ENCODE measurements at regions not wholly inside any gene's neighbourhood (a gene's known extent, or its start where the extent isn't known, plus 50 kb on each side); places are given as distances from the start of the nearest gene placed in this dataset.

DNA sequence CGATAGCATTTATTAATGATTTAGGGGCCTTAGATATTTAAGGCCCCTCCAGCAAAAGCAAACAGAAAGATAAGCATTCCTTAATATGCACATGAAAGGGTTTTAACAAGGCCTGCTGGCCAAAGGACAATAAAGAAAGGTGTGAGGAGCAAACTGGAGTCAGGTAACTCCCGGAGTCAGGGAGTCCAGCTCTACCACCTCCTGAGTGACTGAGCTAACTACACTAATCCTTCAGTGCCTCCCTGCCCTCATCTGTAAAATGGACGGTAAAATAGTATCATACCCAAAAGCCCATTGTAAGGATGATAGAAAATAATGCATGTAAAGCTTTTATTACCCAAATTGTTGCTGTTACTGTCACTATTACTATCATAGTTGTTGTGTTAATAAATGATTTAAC is 161.7 kb downstream of the SIPA1L2 start:
- no peak overlapping the region for H3K27ac ChIP-seq
- intact Hi-C loops (cut with DNase I; ENCODE audit: low total_unique reads), result no loop called here
- 90 to 95% (median 93%) methylated on average over 3 of the region's 3 CpGs for WGBS, 5 donors

GRCh38 chr1:232467073-232467760 is 162.7 kb downstream of the SIPA1L2 start:
- H3K9me3 ChIP-seq, result no peaks in the 10 kb centered on the region
- no peak overlapping the region for H3K4me3 ChIP-seq
- peaks cover 0 to 51% (median 0%) of the 10 kb centered on the region in 6 donors for H3K36me3 ChIP-seq
- H3K27me3 ChIP-seq (replicated peaks in 1 of 7), result no peaks in the 10 kb centered on the region
- WGBS, 5 donors, result 89 to 92% (median 90%) methylated on average over 9 of the region's 9 CpGs
- H3K27ac ChIP-seq, result no peak overlapping the region
- no peak for DNase-seq
- TF ChIP-seq POLR2AphosphoS5 (IDR thresholded peaks at IDR 0.05), result no peak
- TF ChIP-seq POLR2A (IDR thresholded peaks at IDR 0.05), result no peak
- TF ChIP-seq CTCF (IDR thresholded peaks at IDR 0.05 in 8 of 11, conservative IDR thresholded peaks at IDR 0.05 in 3 of 11), result no peak
- intact Hi-C loops (cut with DNase I; ENCODE audit: low total_unique reads), result no loop called here
- H3K4me1 ChIP-seq, result peaks cover 0 to 11% (median 2%) of the 10 kb centered on the region in 6 donors

More for the DNA sequence above, 161.7 kb downstream of the SIPA1L2 start:
- Histone ChIP-seq H3K4me3 (no peak overlapping the region), H3K9me3 (no peaks in the 10 kb centered on the region), H3K4me1 (peaks cover 0 to 15% (median 7%) of the 10 kb centered on the region in 6 donors), H3K36me3 (peaks cover 0 to 47% (median 0%) of the 10 kb centered on the region in 6 donors), H3K27me3 (replicated peaks in 1 of 7) (no peaks in the 10 kb centered on the region)
- TF ChIP-seq POLR2AphosphoS5 (IDR thresholded peaks at IDR 0.05) (no peak), CTCF (IDR thresholded peaks at IDR 0.05 in 8 of 11, conservative IDR thresholded peaks at IDR 0.05 in 3 of 11) (no peak), POLR2A (IDR thresholded peaks at IDR 0.05) (no peak)
- no peak for DNase-seq

DNA sequence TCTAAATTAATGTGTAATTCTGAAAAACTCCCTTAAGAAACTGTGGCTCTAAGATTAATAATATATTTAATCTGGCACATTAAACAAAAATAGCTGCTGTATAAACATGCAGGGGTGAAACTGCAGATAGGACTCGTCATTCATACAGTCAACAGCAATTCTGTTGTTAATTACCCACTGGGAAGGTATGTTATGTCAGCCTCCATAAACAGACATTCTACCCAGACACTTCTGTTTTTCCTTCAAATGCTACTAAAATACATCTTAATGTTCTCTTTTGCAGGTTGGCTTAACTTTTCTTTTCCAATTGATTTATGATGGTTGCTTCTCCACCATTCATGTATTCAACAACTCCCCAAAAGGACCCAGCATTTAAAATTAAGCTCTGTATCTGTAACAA is 165.6 kb downstream of the SIPA1L2 start:
- intact Hi-C loops (cut with DNase I; ENCODE audit: low total_unique reads), result no loop called here
- H3K27ac ChIP-seq, result no peak overlapping the region
- H3K9me3 ChIP-seq, result no peaks in the 10 kb centered on the region
- 77 to 94% (median 89%) methylated on average over 1 of the region's 1 CpG for WGBS, 5 donors
- H3K4me3 ChIP-seq, result no peak overlapping the region
- H3K36me3 ChIP-seq, result peaks cover 0 to 52% (median 0%) of the 10 kb centered on the region in 6 donors
- DNase-seq, result no peak
- TF ChIP-seq POLR2A (IDR thresholded peaks at IDR 0.05) (no peak), POLR2AphosphoS5 (IDR thresholded peaks at IDR 0.05) (no peak), CTCF (IDR thresholded peaks at IDR 0.05 in 8 of 11, conservative IDR thresholded peaks at IDR 0.05 in 3 of 11) (no peak)
- H3K4me1 ChIP-seq, result peaks cover 0 to 3% (median 0%) of the 10 kb centered on the region in 6 donors
- no peaks in the 10 kb centered on the region for H3K27me3 ChIP-seq (replicated peaks in 1 of 7)

- Histone ChIP-seq H3K27me3 (replicated peaks in 1 of 7) (no peaks in the 10 kb centered on the region), H3K4me1 (peaks cover 0 to 7% (median 3%) of the 10 kb centered on the region in 6 donors), H3K36me3 (peaks cover 0 to 52% (median 0%) of the 10 kb centered on the region in 6 donors), H3K27ac (no peak overlapping the region), H3K4me3 (no peak overlapping the region), H3K9me3 (no peaks in the 10 kb centered on the region)
- DNase-seq, result no peak
- no peak for TF ChIP-seq POLR2AphosphoS5 (IDR thresholded peaks at IDR 0.05)
- no peak for TF ChIP-seq CTCF (IDR thresholded peaks at IDR 0.05 in 8 of 11, conservative IDR thresholded peaks at IDR 0.05 in 3 of 11)
- TF ChIP-seq POLR2A (IDR thresholded peaks at IDR 0.05), result no peak
- intact Hi-C loops (cut with DNase I; ENCODE audit: low total_unique reads), result no loop called here
- 56 to 74% (median 67%) methylated on average over 3 of the region's 3 CpGs for WGBS, 5 donors
Observed at GRCh38 chr1:232463225-232463624, 166.7 kb downstream of the SIPA1L2 start.
